HG03469 (cell line): ENCODE measurements at regions not wholly inside any gene's neighbourhood (a gene's known extent, or its start where the extent isn't known, plus 50 kb on each side); places are given as distances from the start of the nearest gene placed in this dataset.

Experiments used
- ATAC-seq: cut with Tn5 transposase; IDR thresholded peaks from one replicate; pipeline ENCODE4 v1.9.1; 2021; ENCODE audit warnings: mild to moderate bottlenecking, moderate library complexity, moderate number of reproducible peaks; ENCODE audit not compliant: unreplicated experiment

GRCh38 chr6:40082278-40083043 lies 148.2 kb upstream of the MOCS1 start:
- ATAC-seq, result no peak

DNA sequence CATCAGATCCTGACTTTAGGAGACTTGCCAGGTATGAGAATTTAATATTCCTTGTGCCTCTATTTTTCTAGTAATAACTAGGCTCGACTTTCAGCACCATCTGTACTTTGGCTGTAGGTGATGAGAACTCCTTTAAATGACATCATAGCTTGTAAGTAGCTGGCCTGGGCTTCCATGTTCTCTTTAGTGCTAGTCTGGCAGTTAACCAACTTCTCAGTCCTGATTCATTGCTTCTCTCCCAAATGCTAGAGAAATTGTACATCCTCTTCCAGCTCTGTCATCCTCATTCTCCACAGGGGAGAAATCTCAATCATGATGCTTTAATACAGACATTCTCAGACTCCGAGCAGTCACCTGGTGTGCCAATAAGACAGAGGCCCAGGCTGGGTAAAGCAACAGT lies 143.5 kb upstream of the MOCS1 start:
- no peak for ATAC-seq

GRCh38 chr6:40077315-40077714 lies 143.1 kb upstream of the MOCS1 start:
- ATAC-seq, result no peak

DNA sequence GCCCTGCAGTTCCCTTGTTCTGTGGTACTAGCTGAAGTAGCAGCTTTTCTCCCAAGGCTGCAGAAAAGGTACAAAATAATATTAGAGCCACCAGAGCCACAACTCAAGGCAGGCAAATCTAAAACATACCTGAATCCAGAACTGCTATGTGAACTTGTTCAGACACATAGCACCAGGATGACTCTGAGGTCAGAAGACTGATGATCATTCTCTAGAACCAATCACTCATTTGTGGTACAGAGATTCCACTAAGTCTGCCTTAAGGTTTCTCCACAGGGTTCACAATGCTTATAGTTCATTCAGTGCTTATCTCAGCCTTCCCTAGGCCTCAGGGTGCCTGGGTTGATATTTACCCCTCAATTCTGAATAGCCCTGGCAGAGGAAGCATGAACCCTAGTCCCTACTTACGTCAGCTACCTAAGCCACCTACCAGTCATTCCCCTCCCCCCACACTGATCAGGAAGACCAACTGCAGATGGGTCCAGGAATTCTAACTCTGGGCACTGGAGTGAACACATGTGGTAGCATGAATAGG lies 140.9 kb upstream of the MOCS1 start:
- ATAC-seq, result no peak

DNA sequence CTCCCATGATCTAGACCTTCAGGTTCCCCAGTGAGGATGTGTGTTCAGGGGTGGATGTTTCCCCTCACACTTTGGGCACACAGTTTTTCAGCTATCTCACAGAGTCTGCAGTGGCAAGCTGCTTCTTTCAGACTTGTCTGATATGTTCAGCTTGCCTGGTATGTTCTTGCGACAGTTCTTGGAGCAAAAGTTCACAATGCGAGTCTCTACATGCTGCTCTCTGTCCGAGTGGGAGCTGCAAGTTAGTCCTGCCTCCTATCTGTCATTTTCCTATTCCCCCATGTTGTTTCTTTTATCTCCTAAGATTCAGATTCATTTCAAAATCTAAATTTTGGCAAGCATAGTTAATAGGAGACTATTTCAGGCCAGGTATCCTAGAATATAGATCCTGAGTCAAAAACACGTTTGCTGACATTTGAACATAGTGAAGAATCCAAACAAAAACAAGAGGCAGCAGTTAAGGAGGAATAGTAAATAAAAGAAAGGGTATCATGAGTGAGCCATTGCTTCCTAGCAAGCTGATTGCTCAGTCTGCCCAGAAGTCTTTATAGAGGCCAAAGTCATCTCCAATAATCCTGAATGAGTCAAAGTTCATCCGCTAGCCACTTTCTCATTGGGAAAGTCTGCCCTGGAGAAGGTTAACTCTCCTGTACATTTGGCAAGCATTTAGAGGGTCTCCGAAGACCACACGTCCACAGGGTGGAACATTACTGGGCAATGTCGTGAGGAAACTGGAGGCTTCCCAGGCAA lies 140.2 kb upstream of the MOCS1 start:
- no peak for ATAC-seq

- no peak for ATAC-seq
Observed at GRCh38 chr6:40066372-40066771, 132.1 kb upstream of the MOCS1 start.

DNA sequence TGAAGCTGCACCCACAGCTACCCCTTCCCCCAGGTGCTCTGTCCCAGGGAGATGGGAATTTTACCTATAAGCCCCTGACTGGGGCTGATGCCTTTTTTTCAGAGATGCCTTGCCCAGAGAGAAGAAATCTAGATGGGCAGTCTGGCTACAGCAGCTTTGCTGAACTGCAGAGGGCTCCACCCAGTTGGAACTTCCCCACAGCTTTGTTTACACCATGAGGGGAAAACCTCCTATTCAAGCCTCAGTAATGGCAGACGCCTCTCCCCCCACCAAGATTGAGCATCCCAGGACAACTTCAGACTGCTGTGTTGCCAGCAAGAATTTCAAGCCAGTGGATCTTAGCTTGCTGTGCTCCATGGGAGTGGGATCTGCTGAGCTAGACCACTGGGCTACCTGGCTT lies 122.6 kb upstream of the MOCS1 start:
- no peak for ATAC-seq

DNA sequence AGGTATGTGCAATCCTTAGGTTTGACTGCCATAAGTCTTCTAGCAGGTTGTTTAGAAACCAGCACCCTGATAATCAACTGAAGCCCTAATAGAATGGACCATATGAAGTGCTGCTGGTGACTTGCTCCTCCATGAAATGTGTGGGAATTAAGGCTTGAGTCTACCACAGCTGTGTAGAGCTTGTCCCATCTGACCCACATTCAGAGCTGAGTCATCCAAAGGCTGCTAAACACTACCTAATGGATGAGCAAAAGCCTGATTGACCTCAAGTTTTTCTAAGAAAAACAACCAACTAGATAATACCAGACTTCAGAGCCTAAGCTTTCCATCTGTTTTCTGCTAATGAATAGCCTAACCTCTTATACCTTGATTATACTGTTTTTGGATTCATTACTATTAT lies 120.3 kb upstream of the MOCS1 start:
- no peak for ATAC-seq

DNA sequence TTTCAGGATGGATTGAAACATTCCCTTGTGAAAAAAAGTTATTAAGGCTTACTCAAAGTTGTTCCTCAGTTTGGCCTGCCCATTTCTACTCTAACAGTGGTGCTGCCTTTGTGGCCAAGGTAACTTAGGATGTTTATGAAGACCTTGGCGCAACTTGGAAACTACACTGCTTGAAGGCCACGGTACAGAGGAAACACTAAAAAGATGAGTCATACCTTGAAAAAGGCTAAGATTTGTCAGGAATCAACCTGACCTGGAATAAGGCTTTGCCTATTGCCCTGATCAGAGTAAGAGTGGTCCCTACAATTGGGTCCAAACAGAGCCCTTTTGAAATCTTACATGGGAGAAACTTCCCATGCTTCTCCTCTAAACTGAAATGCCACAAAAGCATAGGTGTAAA lies 119.9 kb upstream of the MOCS1 start:
- ATAC-seq, result no peak

DNA sequence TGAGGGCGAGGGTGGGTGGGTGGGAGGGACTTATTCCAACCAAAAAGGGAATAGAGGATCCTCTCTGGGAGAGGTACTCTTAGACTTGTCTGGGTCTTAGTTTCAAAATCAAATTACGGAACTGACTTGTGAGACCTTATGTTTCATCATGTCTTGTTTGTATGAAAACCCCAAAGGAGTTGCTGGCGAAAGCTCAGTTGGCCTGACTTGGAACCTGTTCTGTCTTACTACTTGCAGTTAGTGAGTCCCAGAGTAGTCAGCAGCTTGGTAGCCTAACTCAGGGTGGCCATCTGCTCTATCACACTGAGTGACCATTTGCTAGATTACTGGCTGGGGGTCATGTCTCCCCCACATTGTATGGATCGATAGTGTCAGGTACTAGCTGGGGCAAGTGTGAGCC lies 114.9 kb upstream of the MOCS1 start:
- no peak for ATAC-seq

DNA sequence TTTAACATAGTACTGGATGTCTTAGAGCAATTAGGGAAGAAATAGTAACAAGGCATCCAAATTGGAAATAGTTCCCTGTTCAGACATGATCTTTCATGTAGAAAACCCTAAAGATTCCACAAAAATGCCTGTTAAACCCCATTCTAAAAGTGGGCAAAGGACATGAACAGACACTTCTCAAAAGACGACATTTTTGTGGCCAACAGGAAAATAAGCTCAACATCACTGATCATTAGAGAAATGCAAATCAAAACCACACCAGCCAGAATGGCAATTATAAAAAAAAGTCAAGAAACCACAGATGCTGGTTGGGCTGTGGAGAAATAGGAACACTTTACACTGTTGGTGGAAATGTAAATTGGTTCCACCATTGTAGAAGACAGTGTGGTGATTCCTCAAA lies 109.9 kb upstream of the MOCS1 start:
- ATAC-seq, result no peak

GRCh38 chr6:40042232-40042631 lies 108.0 kb upstream of the MOCS1 start:
- ATAC-seq, result no peak

DNA sequence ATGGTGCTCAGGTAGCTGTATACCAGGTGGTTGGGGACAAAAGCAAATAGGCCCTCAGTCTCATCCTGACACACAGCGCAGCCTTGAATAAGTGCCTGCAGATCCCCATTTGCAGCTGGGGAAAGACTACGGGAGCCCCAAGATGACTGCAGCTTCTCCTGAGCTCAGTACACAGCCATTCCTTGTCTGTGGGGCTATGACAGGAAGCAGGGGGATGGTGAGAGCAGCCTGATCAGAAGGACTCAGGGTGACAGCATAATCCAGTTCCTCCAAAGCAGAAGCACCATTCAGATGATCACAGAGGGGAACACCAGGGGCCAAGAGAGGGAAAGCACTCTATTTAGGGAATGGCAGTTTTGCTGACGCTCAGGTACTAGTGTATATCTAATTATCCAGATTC lies 104.8 kb upstream of the MOCS1 start:
- no peak for ATAC-seq

GRCh38 chr6:40038626-40039025 lies 104.4 kb upstream of the MOCS1 start:
- ATAC-seq, result no peak

DNA sequence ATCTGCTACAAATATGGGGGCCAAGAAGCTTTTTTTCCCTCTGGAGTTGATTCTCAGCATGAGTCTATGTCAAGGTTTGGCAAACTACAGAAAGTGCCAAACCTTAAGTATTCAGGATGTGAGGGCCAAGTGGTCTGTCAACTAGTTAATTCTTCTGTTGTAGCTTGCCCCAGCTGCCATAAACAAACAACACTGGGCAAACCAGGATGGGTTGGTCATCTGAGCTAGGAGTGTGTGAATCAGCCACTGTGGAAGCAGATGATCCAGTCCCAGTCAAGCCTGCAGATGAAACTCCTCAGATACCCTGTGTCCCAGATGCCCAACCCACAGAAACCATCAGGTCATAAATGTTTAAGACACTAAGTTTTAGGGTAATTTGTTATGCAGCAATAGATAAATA lies 103.0 kb upstream of the MOCS1 start:
- no peak for ATAC-seq

GRCh38 chr6:40036186-40036585 lies 101.9 kb upstream of the MOCS1 start:
- ATAC-seq, result no peak

DNA sequence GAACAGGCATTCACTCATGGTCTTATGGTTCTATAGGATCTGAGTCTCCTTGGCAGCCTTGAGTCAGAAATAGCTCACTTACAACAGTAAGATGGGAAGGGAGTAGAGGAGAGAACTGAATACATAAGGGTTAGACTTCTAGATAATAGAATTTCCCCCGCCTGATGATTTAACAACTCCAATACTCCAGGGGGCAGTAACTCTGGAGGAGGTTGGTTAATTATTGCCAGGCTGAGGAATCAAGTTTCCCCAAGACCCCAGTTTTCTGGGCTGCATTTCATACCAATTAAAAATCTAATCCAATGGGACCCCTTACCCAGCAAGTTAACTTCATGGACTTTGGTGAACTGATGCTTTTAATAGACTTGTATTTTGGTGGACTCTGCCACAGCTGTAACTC lies 94.2 kb upstream of the MOCS1 start:
- ATAC-seq, result no peak

DNA sequence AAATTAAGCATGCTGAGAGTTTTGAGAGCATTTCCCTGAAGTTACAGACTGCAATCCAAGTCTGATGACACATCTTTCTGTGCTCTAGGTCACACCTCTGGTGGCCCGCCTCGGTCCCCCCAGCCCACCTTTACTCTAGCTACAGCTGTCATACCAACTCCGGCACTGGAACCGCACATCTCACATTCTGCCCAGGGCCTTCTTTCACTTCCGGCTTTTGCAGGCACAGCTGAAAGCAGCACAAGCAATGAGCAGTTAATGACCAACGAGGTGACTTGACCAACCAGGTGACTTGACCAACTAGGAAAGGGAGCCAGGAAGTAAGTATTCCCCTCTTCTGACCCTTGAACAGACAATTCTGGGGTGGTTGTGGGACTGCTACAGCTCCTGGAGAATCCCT lies 88.6 kb upstream of the MOCS1 start:
- no peak for ATAC-seq

GRCh38 chr6:40020166-40020565 lies 85.9 kb upstream of the MOCS1 start:
- no peak for ATAC-seq

DNA sequence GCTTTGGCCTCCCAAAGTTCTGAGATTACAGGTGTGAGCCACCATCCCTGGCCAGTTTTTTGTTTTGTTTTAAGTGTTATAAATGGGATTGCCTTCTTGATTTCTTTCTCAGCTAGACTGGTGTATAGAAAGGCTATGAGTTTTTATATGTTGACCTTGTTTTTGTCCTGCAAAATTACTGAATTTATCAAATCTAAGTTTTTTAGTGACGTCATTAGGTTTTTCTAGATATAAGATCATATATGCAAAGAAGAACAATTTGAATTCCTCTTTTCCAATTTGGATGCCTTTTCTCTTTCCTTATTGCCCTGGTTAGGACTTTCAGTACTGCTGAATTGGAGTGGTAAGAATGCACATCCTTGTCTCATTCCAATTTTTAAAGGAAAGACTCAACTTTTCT lies 81.3 kb upstream of the MOCS1 start:
- no peak for ATAC-seq

DNA sequence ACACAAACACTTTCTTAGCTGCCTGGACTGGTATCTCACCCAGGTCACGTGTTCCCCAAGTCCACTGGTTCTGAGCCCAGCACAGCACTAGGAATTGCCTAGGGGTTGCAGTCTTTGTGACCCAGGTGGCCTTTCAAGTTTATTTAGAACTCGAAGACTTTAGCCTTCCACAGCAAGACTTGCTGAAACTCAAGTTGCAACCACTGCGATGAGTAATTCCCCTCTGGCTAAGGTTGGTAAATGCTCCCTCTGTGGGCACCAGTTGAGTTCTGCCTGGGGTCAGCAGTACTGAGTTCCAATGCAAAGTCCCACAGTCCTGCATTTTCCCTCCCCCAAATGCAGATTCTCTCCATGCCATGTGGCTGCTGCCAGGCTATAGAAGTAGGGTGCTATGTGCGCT lies 77.6 kb upstream of the MOCS1 start:
- ATAC-seq, result no peak

- ATAC-seq, result no peak
Observed at GRCh38 chr6:40000964-40001515, 66.8 kb upstream of the MOCS1 start.
